ENCODE measurements at regions not wholly inside any gene's neighbourhood (a gene's known extent, or its start where the extent isn't known, plus 50 kb on each side); places are given as distances from the start of the nearest gene placed in this dataset.

- no peaks in the 10 kb centered on the region for H3K27me3 ChIP-seq (ENCODE audit: insufficient read depth)
- no peak for TF ChIP-seq EZH2phosphoT487 (IDR thresholded peaks at IDR 0.05; ENCODE audit: borderline replicate concordance, low read depth)
- peak; percentile 18; the same call in 1 of the 2 replicates for TF ChIP-seq FOSL2 (IDR thresholded peaks at IDR 0.05; ENCODE audit: borderline replicate concordance, low read depth)
- no peak for TF ChIP-seq NFIC (IDR thresholded peaks at IDR 0.05; ENCODE audit: borderline replicate concordance)
- no peaks in the 10 kb centered on the region for H3K9me2 ChIP-seq
- no peaks in the 10 kb centered on the region for H4K20me1 ChIP-seq (ENCODE audit: insufficient read depth)
- no peak overlapping the region for H3K27ac ChIP-seq (ENCODE audit: low read depth in 2 of 2, low read length in 1 of 2)
- H3F3A ChIP-seq (replicated peaks; ENCODE audit: insufficient read depth) = no peaks in the 10 kb centered on the region
- ChIA-PET POLR2A (no interaction called here), CTCF (interaction anchor here (0.6 to 1.2 kb wide), 2 partner anchors 22 to 83 kb away, joined by 3 to 4 read pairs; no protein-coding TSS in a partner anchor)
- H3K9ac ChIP-seq = no peak overlapping the region
- no peak for DNase-seq
- H3K4me1 ChIP-seq (ENCODE audit: control insufficient read depth in 1 of 2, insufficient read depth in 2 of 2, low read depth in 1 of 2, low read length in 1 of 2) = no peaks in the 10 kb centered on the region
- no peak overlapping the region for H2AFZ ChIP-seq (ENCODE audit: low read depth)
- WGBS (ENCODE audit: low lambda C conversion rate) = 81% methylated on average over 11 of the region's 11 CpGs
- H3K79me2 ChIP-seq (ENCODE audit: insufficient read depth) = no peaks in the 10 kb centered on the region
- H3K4me2 ChIP-seq = no peak overlapping the region
- no peaks in the 10 kb centered on the region for H3K9me3 ChIP-seq
- no peak overlapping the region for H3K4me3 ChIP-seq (ENCODE audit: low read depth in 2 of 2, low read length in 1 of 2)
- no peaks in the 10 kb centered on the region for H3K36me3 ChIP-seq (replicated peaks in 1 of 2; ENCODE audit: control insufficient read depth in 1 of 2, insufficient read depth in 2 of 2, low read length in 1 of 2)
Observed at GRCh38 chr12:114774197-114774596, 90.2 kb upstream of the TBX3 start.

GRCh38 chr12:114770323-114770722 lies 86.3 kb upstream of the TBX3 start:
- CTCF ChIA-PET = interaction anchor here (1.7 kb wide), 1 partner anchor 99 kb away, joined by 5 read pairs; no protein-coding TSS in a partner anchor
- POLR2A ChIA-PET = no interaction called here
- H3F3A ChIP-seq (replicated peaks; ENCODE audit: insufficient read depth) = no peaks in the 10 kb centered on the region
- no peak overlapping the region for H3K27ac ChIP-seq (ENCODE audit: low read depth in 2 of 2, low read length in 1 of 2)
- H3K79me2 ChIP-seq (ENCODE audit: insufficient read depth) = no peaks in the 10 kb centered on the region
- no peak overlapping the region for H3K9ac ChIP-seq
- no peak for TF ChIP-seq ZBTB33 (IDR thresholded peaks at IDR 0.05; ENCODE audit: borderline replicate concordance, low read depth)
- no peak for TF ChIP-seq GABPA (IDR thresholded peaks at IDR 0.05; ENCODE audit: low read depth)
- no peak for TF ChIP-seq TAF1 (IDR thresholded peaks at IDR 0.05; ENCODE audit: borderline replicate concordance, low read depth, low read length)
- no peak for TF ChIP-seq POLR2AphosphoS5 (IDR thresholded peaks at IDR 0.05; ENCODE audit: low read depth, low read length)
- TF ChIP-seq MEF2A (IDR thresholded peaks at IDR 0.05; ENCODE audit: borderline replicate concordance, low read depth) = no peak
- no peak for TF ChIP-seq MXI1 (IDR thresholded peaks at IDR 0.05; ENCODE audit: low read depth, low read length)
- TF ChIP-seq TEAD4 (IDR thresholded peaks at IDR 0.05; ENCODE audit: borderline replicate concordance, insufficient read depth) = no peak
- TF ChIP-seq REST (IDR thresholded peaks at IDR 0.05; ENCODE audit: low read depth, low read length) = no peak
- no peak for TF ChIP-seq NRF1 (IDR thresholded peaks at IDR 0.05; ENCODE audit: low read depth, low read length)
- TF ChIP-seq IRF3 (IDR thresholded peaks at IDR 0.05; ENCODE audit: low read depth, low read length) = no peak
- TF ChIP-seq FOXJ3 (CRISPR knock-in tag; IDR thresholded peaks at IDR 0.05) = no peak
- no peak for TF ChIP-seq CHD2 (IDR thresholded peaks at IDR 0.05; ENCODE audit: low read length, partially characterized antibody)
- H3K4me1 ChIP-seq (ENCODE audit: control insufficient read depth in 1 of 2, insufficient read depth in 2 of 2, low read depth in 1 of 2, low read length in 1 of 2) = no peaks in the 10 kb centered on the region
- no peaks in the 10 kb centered on the region for H3K27me3 ChIP-seq (ENCODE audit: insufficient read depth)
- no peak overlapping the region for H3K4me2 ChIP-seq
- H3K36me3 ChIP-seq (replicated peaks in 1 of 2; ENCODE audit: control insufficient read depth in 1 of 2, insufficient read depth in 2 of 2, low read length in 1 of 2) = no peaks in the 10 kb centered on the region
- no peaks in the 10 kb centered on the region for H4K20me1 ChIP-seq (ENCODE audit: insufficient read depth)
- no peak overlapping the region for H2AFZ ChIP-seq (ENCODE audit: low read depth)
- WGBS (ENCODE audit: low lambda C conversion rate) = 74% methylated on average over 3 of the region's 3 CpGs
- no peaks in the 10 kb centered on the region for H3K9me3 ChIP-seq
- no peak for DNase-seq
- no peaks in the 10 kb centered on the region for H3K9me2 ChIP-seq
- no peak overlapping the region for H3K4me3 ChIP-seq (ENCODE audit: low read depth in 2 of 2, low read length in 1 of 2)

Data from SK-N-SH (cell line).